ENCODE measurements at regions not wholly inside any gene's neighbourhood (a gene's known extent, or its start where the extent isn't known, plus 50 kb on each side); places are given as distances from the start of the nearest gene placed in this dataset.
"Not testable (repeated sequence)": the region's sequence is repeated elsewhere in the genome, so short reads cannot be mapped to it uniquely, and the experiment has no call there.

DNA sequence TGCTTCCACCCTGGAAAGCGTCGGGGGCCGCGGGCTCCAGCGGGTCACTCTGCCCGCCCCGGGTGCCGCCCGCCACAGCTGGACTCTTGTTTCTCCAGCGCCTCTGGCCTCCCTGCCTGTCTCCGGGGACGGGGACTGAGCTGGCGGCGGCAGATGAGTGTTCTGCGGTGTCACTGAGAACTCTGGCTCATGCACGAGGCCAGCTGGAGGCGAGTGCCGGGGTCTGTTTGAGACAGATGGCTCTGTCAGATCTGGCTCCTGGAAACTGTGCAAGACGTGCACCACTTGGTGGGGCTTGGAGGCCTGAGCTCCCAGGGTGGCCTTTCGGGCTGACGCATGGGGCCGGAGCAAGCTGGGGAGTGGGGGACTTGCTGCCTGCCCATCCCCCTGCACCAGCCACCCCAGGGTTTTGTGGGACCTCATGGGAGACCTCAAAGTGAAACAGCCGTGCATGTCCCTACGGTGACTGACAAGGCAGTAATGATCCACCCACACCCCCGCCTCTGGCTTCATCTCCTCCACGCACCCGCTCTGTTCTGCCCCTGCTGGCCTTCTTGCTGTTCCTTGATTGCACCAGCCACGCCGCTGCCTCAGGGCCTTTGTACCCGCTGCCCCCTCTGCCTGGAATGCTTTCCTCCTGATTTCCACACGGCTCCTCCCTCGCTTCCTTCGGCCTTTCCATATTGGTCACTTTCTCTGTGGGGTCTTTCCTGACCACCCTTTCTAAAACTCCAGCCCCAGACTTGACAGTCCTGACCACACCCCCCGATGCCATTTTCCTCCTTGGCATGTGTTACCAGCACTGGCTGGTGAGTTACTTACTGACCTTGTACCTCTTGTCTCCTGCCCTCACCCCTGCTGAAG, 174.9 kb upstream of the CIBAR2 start:
- Histone ChIP-seq H3K4me3 (no peak overlapping the region), H3F3A (ENCODE audit: insufficient read depth, low read depth) (no peaks in the 10 kb centered on the region), H3K9me3 (ENCODE audit: insufficient read depth, low read depth) (no peaks in the 10 kb centered on the region), H4K20me1 (ENCODE audit: insufficient read depth) (no peaks in the 10 kb centered on the region), H3K4me1 (replicated peaks; ENCODE audit: insufficient read depth) (no peaks in the 10 kb centered on the region), H3K27ac (no peak overlapping the region), H3K9me2 (ENCODE audit: insufficient read depth) (no peaks in the 10 kb centered on the region), H3K27me3 (ENCODE audit: insufficient read depth, low read depth) (no peaks in the 10 kb centered on the region), H2AFZ (no peak overlapping the region), H3K36me3 (ENCODE audit: low read depth) (no peaks in the 10 kb centered on the region), H3K79me2 (ENCODE audit: low read depth) (no peaks in the 10 kb centered on the region), H3K4me2 (no peak overlapping the region)
- no peak for DNase-seq
- BruUV-seq (replicated peaks) = no TSS peak
- intact Hi-C loops (cut with micrococcal nuclease; ENCODE audit: unreplicated experiment) = no loop called here
- ChIA-PET CTCF (no interaction called here), POLR2A (ENCODE audit: unreplicated experiment) (no interaction called here)
- TF ChIP-seq EZH2 (IDR thresholded peaks at IDR 0.05; ENCODE audit: low read depth) = no peak
- TF ChIP-seq, protein P1, sequence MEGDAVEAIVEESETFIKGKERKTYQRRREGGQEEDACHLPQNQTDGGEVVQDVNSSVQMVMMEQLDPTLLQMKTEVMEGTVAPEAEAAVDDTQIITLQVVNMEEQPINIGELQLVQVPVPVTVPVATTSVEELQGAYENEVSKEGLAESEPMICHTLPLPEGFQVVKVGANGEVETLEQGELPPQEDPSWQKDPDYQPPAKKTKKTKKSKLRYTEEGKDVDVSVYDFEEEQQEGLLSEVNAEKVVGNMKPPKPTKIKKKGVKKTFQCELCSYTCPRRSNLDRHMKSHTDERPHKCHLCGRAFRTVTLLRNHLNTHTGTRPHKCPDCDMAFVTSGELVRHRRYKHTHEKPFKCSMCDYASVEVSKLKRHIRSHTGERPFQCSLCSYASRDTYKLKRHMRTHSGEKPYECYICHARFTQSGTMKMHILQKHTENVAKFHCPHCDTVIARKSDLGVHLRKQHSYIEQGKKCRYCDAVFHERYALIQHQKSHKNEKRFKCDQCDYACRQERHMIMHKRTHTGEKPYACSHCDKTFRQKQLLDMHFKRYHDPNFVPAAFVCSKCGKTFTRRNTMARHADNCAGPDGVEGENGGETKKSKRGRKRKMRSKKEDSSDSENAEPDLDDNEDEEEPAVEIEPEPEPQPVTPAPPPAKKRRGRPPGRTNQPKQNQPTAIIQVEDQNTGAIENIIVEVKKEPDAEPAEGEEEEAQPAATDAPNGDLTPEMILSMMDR (conservative IDR thresholded peaks at IDR 0.05) = no peak

DNA sequence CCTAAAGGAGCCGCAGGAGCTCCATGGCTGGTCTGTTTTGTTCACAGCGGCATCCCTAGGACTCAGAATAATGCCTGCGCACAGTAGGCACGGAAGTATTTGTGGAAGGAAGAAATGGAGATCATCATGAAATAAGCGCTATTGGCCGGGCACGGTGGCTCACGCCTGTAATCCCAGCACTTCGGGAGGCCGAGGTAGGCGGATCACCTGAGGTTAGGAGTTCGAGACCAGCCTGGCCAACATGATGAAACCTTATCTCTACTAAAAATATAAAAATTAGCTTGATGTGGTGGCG, 175.5 kb upstream of the CIBAR2 start:
- H3K4me2 ChIP-seq; H3K36me3 ChIP-seq (ENCODE audit: low read depth); DNase-seq; H2AFZ ChIP-seq; H3K4me1 ChIP-seq (replicated peaks; ENCODE audit: insufficient read depth); BruUV-seq (replicated peaks); H3K79me2 ChIP-seq (ENCODE audit: low read depth); POLR2A ChIA-PET (ENCODE audit: unreplicated experiment); H3F3A ChIP-seq (ENCODE audit: insufficient read depth, low read depth); H4K20me1 ChIP-seq (ENCODE audit: insufficient read depth); CTCF ChIA-PET; intact Hi-C loops (cut with micrococcal nuclease; ENCODE audit: unreplicated experiment); H3K27me3 ChIP-seq (ENCODE audit: insufficient read depth, low read depth); H3K27ac ChIP-seq; H3K4me3 ChIP-seq; H3K9me2 ChIP-seq (ENCODE audit: insufficient read depth); H3K9me3 ChIP-seq (ENCODE audit: insufficient read depth, low read depth): not testable (repeated sequence)

DNA sequence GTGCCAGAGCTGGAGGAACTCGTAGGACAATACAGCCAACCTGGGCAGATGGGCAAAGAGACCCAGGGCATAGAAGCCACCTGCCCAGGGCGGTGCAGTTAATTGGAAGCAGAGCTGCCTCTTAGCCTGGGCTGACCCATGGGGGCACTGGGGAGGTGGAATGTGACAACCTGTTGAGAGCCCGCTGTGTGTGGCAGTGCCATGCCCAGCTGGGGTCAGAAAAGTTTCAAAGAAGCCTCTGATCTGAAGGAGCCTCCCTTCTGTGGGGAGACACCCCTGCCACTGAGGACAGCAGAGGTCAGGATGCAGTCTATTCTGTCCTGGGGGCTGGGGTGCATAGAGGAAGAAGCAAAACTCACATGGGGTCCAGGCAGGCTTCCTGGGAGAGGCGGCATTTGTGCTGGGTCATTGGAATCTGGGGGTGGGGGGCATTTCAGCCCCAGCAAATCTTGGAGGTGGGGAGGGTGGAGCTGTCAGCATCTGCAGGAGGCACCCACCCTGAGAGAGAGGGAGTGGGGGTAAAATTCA, 176.1 kb upstream of the CIBAR2 start:
- Histone ChIP-seq H3K79me2 (ENCODE audit: low read depth) (no peaks in the 10 kb centered on the region), H3K4me1 (replicated peaks; ENCODE audit: insufficient read depth) (no peaks in the 10 kb centered on the region), H3K4me2 (no peak overlapping the region), H3F3A (ENCODE audit: insufficient read depth, low read depth) (no peaks in the 10 kb centered on the region), H2AFZ (no peak overlapping the region), H3K27me3 (ENCODE audit: insufficient read depth, low read depth) (no peaks in the 10 kb centered on the region), H3K9me3 (ENCODE audit: insufficient read depth, low read depth) (no peaks in the 10 kb centered on the region), H3K4me3 (no peak overlapping the region), H3K27ac (no peak overlapping the region), H4K20me1 (ENCODE audit: insufficient read depth) (no peaks in the 10 kb centered on the region), H3K36me3 (ENCODE audit: low read depth) (no peaks in the 10 kb centered on the region), H3K9me2 (ENCODE audit: insufficient read depth) (no peaks in the 10 kb centered on the region)
- intact Hi-C loops (cut with micrococcal nuclease; ENCODE audit: unreplicated experiment) = no loop called here
- TF ChIP-seq, protein P1 (conservative IDR thresholded peaks at IDR 0.05) = no peak
- TF ChIP-seq EZH2 (IDR thresholded peaks at IDR 0.05; ENCODE audit: low read depth) = no peak
- ChIA-PET POLR2A (ENCODE audit: unreplicated experiment) (no interaction called here), CTCF (no interaction called here)
- BruUV-seq (replicated peaks) = no TSS peak
- no peak for DNase-seq

All from PC-9 (cell line).